Activated naive CD4-positive, alpha-beta T cell treated with anti-CD3 and anti-CD28 coated beads, Interleukin-2, amount 50 U/mL, for 16 hours (primary cell): ENCODE measurements at regions not wholly inside any gene's neighbourhood (a gene's known extent, or its start where the extent isn't known, plus 50 kb on each side); places are given as distances from the start of the nearest gene placed in this dataset.
"Not testable (repeated sequence)": the region's sequence is repeated elsewhere in the genome, so short reads cannot be mapped to it uniquely, and the experiment has no call there.

Experiments used
- DNase-seq: peaks from one replicate; pipeline ENCODE4 v3.0.0-alpha.2; 2020

DNA sequence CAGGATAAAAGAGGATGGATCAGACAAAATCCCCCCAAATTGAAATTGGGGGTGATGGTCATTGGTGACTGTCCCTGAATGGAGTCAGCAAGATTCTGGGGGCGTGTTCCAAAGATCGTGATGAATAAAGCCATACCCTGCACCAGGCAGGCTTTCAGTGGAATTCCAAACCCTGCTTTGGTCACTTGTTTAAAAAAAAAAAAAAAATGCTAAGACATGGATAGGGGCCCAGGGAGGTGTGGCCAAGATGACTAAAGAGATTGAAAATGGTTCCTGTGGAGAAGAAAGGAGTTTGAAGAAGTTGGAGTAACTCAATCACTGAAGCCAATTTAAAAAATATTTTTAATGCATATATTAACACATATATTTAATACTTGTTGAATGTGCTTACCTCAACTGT lies 161.4 kb upstream of the KCNG1 start:
- no peak for DNase-seq

DNA sequence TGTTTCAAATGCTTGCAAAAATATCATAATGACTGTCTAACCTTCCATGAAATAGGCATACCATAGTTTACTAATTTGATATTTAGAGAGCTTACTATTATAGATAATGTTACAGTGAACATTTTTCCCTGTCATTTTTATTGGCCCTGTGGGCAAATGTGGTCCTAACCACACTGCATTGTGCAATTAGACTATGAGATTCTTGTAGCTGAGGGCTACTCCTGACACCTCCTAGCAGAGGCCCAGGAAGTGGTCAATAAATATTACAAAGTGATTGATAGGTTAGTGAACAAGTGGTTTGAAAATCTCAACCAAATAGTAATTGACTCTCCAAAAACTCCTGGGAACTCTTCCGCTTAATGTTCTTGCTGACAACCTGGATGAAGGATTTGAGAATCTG lies 160.5 kb upstream of the KCNG1 start:
- DNase-seq, result no peak

DNA sequence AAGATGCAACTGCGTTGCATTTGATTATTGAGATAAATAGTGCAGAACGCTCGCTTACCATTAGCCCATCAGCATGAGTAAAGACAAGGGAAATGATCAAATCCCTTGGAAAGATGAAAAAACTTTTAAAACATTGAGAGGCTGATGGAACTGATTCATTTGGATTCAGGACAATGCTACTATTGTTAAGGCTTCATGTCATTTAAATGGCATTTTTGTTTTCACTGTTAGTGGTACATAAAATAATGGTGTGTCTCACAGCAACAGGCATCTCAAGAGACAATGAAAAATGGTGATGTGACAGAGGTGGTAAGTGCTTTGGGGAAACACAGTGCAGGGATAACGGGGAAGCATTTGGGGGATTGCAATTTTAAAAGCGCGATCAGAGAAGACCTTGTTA lies 159.7 kb upstream of the KCNG1 start:
- DNase-seq, result no peak

DNA sequence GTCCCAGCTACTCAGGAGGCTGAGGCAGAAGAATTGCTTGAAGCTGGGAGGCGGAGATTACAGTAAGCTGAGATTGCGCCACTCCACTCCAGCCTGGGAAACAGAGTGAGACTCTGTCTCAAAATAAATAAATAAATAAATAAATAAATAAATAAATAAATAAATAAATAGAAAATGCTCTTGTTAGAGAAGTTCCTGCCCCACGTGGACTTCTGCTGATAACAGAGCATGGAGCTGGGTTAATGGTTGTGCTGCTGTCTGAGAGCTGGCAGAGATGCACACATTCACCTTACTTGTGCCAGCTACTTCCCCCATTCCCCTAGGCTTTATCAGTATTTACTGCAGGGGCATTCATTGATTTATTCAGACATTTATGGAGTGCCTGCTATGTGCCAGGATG lies 155.2 kb upstream of the KCNG1 start:
- no peak for DNase-seq

GRCh38 chr20:51176876-51177275 lies 154.0 kb upstream of the KCNG1 start:
- DNase-seq, result no peak

- DNase-seq, result no peak
Observed at GRCh38 chr20:51176446-51176845, 153.5 kb upstream of the KCNG1 start.

GRCh38 chr20:51175724-51176123 lies 152.8 kb upstream of the KCNG1 start:
- no peak for DNase-seq

DNA sequence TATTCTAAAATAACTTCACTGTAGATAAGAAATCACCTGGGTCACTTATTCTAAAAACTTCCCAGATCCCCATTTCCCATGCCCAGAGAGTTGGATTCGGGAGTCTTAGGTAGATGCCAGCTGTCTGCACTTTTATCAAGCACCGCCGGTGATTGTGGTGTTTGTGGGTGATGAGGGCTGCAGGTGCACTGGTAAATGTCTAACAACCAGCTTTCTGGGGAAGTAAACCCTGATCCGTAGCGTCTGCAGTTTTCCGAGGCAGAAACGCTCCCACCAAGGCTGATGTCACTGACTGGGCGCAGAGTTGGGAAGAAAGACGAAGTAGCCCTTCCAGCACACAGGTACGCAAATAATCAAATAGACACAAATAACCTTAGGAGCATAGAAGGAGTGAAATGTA lies 152.2 kb upstream of the KCNG1 start:
- no peak for DNase-seq

- DNase-seq, result no peak
Observed at GRCh38 chr20:51174536-51174935, 151.6 kb upstream of the KCNG1 start.

- no peak for DNase-seq
Observed at GRCh38 chr20:51172558-51173428, 149.9 kb upstream of the KCNG1 start.

DNA sequence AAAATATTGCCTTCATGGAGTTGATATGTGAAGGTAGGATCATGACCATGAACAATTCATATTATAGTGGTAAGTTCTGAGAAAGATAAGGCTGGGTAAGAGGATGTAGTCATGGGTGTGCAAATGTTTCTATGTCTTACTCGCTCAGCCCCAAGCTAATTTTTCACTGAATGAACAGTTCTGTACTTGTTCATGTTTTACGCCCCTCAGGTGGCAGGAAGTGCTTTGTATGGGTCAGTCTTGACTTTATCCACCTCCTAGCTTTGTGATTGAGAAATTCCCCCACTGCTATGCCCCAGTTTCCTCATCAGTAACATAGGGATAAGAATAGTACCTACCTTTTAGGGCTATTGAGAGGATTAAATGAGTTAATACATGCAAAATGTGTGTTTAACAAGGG lies 148.2 kb upstream of the KCNG1 start:
- DNase-seq, result no peak

DNA sequence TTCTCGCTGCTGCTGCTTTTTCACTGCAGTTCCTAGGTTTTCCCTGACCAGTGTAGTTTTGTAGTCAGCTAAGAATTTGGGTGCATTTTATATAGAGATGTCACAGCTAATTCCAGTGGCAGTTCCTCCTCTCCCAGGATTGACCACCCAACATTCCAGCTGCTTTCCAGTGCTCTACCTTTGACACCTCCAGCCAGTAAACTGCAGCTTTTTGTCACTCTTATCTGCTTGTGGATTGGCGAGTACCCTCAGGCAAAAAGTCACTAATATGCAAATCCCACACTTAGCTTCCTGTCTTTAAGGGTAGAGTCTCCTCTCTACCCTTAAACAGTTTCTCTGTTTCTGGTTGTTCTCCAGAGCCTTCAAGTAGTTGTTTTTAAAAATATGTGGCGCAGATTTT lies 146.9 kb upstream of the KCNG1 start:
- no peak for DNase-seq

DNA sequence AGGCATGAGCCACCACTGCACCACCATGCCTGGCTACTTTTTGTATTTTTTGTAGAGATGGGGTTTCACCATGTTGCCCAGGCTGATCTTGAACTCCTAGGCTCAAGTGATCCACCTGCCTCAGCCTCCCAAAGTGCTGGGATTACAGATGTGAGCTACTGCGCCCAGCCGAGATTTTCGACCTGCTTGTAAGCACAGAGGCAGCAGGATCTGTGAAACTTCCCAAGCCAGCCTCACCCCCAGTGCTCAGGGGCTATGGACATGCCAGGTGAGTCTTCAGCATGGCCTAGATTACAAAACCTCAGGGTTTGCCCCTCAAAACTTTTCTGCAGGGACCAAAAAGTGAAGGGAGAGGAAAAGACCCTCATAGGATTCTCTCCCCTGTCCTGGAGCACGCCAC lies 145.0 kb upstream of the KCNG1 start:
- not testable (repeated sequence) for DNase-seq

DNA sequence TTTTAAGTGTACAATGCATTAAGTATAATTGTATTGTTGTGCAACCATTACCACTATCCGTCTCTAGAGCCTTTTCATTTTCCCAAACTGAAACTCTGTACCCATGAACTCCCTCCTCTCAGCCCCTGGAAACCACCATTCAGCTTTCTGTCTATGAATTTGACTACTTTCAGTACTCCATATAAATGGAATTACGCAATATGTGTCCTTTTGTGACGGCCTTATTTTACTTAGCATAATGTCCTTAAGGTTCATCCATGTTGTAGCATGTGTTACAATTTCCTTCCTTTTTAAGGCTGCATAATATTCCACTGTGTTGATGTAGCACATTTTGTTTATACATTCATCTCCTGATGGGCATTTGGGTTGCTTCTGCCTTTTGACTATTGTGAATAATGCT lies 143.6 kb upstream of the KCNG1 start:
- no peak for DNase-seq

DNA sequence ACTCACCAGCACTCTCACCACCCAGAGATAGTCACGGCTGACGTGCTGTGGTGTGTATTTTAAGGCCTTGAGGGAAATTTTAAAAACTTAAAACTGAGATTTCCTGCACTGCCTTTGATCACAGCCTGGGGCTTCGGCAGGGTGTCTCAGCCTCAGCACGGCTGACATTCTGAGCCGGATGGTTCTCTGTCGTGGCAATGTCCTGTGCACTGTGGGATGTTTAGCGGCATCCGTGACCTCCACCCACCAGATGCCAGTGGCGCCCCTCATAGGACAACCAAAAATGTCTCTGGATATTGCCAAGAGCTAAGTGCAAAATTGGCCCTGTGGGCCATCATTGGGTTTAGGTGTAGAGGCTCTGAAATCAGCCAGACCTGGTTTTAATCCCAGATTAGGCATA lies 142.2 kb upstream of the KCNG1 start:
- no peak for DNase-seq

DNA sequence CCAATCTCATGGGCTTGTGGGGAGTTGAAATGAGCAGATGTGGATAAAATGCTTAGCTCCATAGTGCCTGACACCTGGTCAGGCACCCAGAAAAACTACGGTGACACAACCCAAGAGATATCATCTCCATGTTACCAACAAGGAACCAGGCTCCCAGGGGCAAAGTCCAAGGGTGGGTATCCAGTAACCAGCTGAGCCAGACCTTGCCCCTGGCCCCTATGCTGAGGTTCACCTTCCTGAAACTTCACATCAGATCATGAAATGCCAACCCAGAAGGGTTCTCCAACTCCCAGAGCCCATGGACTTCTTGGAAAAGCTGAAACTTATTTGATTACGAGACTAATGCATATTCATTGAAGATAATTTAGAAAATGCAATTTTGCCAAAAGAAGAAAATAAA lies 141.8 kb upstream of the KCNG1 start:
- DNase-seq, result no peak

- no peak for DNase-seq
Observed at GRCh38 chr20:51163996-51164600, 141.2 kb upstream of the KCNG1 start.

DNA sequence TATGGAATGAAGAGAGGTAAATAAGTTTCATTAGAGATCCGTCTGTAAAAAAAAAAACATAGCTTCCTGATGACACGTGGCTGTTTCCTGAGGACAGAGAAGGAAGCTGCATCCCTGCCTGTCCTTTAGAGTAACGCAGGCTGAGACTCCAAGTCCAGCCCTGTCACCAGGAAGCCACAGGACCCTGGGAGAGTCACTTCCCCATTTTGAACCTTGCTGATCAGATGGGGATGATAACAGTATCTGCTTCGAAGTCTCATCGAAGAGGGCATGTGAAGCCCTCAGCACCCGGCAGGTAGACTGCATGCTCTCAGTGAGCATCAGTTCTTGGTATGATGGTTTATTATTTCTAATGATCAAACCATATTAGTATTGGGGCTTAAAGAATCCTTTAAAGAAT lies 139.1 kb upstream of the KCNG1 start:
- no peak for DNase-seq

GRCh38 chr20:51160821-51161220 lies 137.9 kb upstream of the KCNG1 start:
- DNase-seq, result no peak

DNA sequence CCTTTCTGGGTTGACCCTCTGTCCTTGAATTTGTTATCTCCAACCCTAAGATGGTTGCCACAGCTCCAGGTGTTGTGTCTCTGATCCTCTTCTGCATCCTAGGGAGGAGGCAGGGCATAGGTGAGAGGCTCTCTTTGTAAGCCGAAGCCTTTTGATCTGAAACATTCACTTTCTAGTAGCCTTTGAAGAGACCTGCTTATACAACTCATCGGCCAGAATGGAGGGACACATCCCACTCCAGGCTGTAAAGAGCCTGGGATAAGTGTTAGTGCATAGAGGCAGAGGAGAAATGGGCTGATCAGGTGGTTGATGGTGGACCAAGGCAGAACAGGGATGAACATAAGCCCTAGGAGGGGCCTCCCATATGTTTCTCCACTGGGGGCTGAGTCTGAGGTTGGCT lies 137.1 kb upstream of the KCNG1 start:
- DNase-seq, result no peak

DNA sequence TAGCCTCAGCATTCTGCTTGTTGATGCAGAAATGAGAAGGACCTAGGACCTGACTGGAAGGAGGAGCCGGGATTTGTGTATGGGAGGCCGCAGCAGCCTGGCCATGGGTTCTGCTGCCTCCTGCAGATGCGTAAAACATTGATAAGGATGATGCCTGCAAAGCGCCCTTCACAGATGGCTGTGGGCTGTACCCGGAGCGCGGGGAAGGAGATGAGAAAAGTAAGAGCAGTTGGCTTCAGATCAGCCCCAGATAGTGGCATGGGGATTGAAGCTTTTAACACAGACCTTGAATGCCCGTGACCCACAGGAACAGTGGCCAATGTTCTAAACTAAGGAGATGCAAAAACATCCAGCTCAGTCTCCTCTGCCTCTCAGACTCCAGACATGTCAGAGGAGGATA lies 136.4 kb upstream of the KCNG1 start:
- DNase-seq, result no peak

GRCh38 chr20:51158226-51158625 lies 135.3 kb upstream of the KCNG1 start:
- DNase-seq, result no peak

DNA sequence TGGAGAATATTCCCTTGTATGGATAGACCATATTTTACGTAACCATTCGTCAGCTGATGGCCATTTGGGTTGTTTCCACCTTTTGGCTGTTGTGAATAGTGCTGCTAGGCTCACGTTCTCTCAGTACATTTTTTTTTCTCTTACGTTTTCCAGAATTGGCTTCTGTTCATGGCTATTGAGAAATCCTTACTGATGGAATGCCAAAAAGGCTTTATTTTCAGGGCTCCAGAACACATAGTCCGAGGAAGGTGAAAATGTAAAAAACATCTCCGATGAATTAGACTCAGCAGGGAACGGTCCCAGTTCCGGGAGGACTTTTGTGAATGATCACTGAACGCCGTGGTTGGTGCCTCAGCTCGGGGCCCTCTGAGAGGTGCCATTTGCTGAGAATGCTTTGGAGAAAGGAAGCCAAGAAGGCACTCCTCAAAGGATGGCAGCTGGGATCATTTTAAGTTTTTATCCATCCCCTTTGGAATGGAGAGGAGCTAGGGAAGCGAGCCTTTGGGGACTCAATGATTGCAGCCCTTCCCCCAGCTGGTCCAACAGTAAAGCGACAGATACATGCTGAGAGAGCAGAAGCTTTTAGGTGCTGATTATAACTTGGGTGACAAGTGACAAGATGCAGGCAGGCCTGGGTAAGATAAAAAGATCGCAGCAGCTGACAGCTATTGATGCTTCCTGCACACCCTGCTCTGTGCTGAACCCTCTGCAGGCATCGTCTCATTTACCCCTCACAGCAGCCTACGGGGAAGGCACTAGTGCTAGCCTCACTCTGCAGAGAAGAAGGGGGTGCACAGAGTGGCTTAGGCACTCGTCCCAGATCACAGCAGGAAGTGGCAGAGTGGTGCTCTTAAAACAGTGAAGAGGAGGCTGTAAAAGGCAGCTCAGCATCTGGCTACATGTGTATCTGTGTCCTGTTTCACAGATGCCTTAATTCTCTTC lies 133.4 kb upstream of the KCNG1 start:
- no peak for DNase-seq
